OCI-LY1 (cell line): ENCODE measurements at regions not wholly inside any gene's neighbourhood (a gene's known extent, or its start where the extent isn't known, plus 50 kb on each side); places are given as distances from the start of the nearest gene placed in this dataset.

Experiments used
- H2AFZ ChIP-seq: fragments of 200-600 bp; sonication (generic), shearing (Covaris generic); 2 replicates; pipeline ENCODE4 v1.6.0; 2014; ENCODE audit warnings: antibody characterized with exemption, mild to moderate bottlenecking, low read length
- H3F3A ChIP-seq: fragments of 200-600 bp; sonication (generic), shearing (Covaris generic); 2 replicates; pipeline ENCODE4 v1.6.0; 2014; ENCODE audit warnings: mild to moderate bottlenecking, antibody characterized with exemption, low read length, moderate library complexity; ENCODE audit not compliant: insufficient read depth
- H3K27ac ChIP-seq: fragments of 200-600 bp; sonication (generic); 2 replicates; pipeline ENCODE4 v1.5.1; 2014; ENCODE audit warnings: low read length, mixed run types, mild to moderate bottlenecking, low read depth; ENCODE audit not compliant: poor library complexity, severe bottlenecking
- H3K27me3 ChIP-seq: fragments of 200-600 bp; sonication (generic); 2 replicates; pipeline ENCODE4 v1.6.0; 2014; ENCODE audit warnings: antibody characterized with exemption, mild to moderate bottlenecking, low read length, moderate library complexity; ENCODE audit not compliant: insufficient read depth
- H3K36me3 ChIP-seq: fragments of 200-600 bp; sonication (generic); 2 replicates; pipeline ENCODE4 v1.6.1; 2014; ENCODE audit warnings: mild to moderate bottlenecking, antibody characterized with exemption, low read length, moderate library complexity, mixed read lengths; ENCODE audit not compliant: insufficient read depth
- H3K4me1 ChIP-seq: fragments of 200-600 bp; sonication (generic); 2 replicates; pipeline ENCODE4 v1.5.1; 2014; ENCODE audit warnings: mild to moderate bottlenecking, low read length, moderate library complexity; ENCODE audit not compliant: insufficient read depth, severe bottlenecking
- H3K4me2 ChIP-seq: fragments of 200-600 bp; sonication (generic), shearing (Covaris generic); 2 replicates; pipeline ENCODE4 v1.6.1; 2014; ENCODE audit warnings: low read length
- H3K4me3 ChIP-seq: fragments of 200-600 bp; sonication (generic); 2 replicates; pipeline ENCODE4 v1.5.1; 2014; ENCODE audit warnings: low read length, low read depth, mild to moderate bottlenecking, mixed read lengths; ENCODE audit not compliant: poor library complexity, severe bottlenecking
- H3K79me2 ChIP-seq: fragments of 200-600 bp; shearing (Covaris generic); 2 replicates; pipeline ENCODE4 v1.6.1; 2016; ENCODE audit warnings: mixed run types, low read length, mixed read lengths; ENCODE audit not compliant: insufficient read depth
- H3K9ac ChIP-seq: fragments of 200-600 bp; sonication (generic), shearing (Covaris generic); 2 replicates; pipeline ENCODE4 v1.6.1; 2014; ENCODE audit warnings: mild to moderate bottlenecking, low read length, mixed read lengths
- H3K9me2 ChIP-seq: fragments of 200-600 bp; sonication (generic), shearing (Covaris generic); 2 replicates; pipeline ENCODE4 v1.6.1; 2014; ENCODE audit warnings: low read depth, mild to moderate bottlenecking, low read length, mixed read lengths
- H3K9me3 ChIP-seq: fragments of 200-600 bp; shearing (Covaris generic); 2 replicates; pipeline ENCODE4 v1.6.1; 2014; ENCODE audit warnings: low read length, mixed read lengths
- H4K20me1 ChIP-seq: fragments of 200-600 bp; sonication (generic), shearing (Covaris generic); 2 replicates; pipeline ENCODE4 v1.6.0; 2016; ENCODE audit warnings: mild to moderate bottlenecking, low read length; ENCODE audit not compliant: insufficient read depth
- EZH2 ChIP-seq: fragments of 200-600 bp; sonication (generic), shearing (Covaris generic); IDR thresholded peaks from 2 replicates; pipeline ENCODE4 v1.8.0; 2017; ENCODE audit warnings: borderline replicate concordance, mixed run types, mild to moderate bottlenecking, antibody characterized with exemption, low read length, moderate library complexity, mixed read lengths
- TF ChIP-seq, protein P1 (sequence below): fragments of 200-600 bp; sonication (generic), shearing (Covaris generic); IDR thresholded peaks from 2 replicates; pipeline ENCODE4 v1.5.1; 2017; ENCODE audit warnings: mild to moderate bottlenecking, antibody characterized with exemption, low read length, moderate library complexity, mixed read lengths

DNA sequence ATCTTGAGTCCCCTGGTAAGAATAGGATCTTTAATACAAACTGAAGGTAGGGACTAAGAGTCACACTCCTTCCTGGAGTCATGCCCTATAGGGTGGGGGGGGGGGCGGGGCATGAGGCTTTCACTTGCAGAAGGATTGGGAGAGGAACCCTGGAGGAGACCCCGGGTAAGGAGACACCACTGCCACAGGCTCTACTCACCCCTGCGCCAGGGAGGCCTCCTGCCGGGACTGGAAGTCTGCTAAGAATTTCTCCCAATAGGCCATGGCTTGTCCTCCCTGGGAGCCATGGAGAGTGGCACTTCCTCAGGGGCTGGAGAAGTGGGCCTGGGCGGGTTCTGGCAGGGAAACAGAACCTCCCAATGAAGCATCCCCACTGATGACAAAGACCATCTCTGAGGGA, 645.3 kb upstream of the RAB6C start:
- no peak overlapping the region for H3K9ac ChIP-seq
- no peaks in the 10 kb centered on the region for H3F3A ChIP-seq
- no peak overlapping the region for H3K4me2 ChIP-seq
- H4K20me1 ChIP-seq, result no peaks in the 10 kb centered on the region
- no peaks in the 10 kb centered on the region for H3K9me2 ChIP-seq
- no peak for TF ChIP-seq EZH2
- TF ChIP-seq, protein P1, sequence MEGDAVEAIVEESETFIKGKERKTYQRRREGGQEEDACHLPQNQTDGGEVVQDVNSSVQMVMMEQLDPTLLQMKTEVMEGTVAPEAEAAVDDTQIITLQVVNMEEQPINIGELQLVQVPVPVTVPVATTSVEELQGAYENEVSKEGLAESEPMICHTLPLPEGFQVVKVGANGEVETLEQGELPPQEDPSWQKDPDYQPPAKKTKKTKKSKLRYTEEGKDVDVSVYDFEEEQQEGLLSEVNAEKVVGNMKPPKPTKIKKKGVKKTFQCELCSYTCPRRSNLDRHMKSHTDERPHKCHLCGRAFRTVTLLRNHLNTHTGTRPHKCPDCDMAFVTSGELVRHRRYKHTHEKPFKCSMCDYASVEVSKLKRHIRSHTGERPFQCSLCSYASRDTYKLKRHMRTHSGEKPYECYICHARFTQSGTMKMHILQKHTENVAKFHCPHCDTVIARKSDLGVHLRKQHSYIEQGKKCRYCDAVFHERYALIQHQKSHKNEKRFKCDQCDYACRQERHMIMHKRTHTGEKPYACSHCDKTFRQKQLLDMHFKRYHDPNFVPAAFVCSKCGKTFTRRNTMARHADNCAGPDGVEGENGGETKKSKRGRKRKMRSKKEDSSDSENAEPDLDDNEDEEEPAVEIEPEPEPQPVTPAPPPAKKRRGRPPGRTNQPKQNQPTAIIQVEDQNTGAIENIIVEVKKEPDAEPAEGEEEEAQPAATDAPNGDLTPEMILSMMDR, result no peak
- no peak overlapping the region for H3K27ac ChIP-seq
- no peaks in the 10 kb centered on the region for H3K9me3 ChIP-seq
- H3K36me3 ChIP-seq, result no peaks in the 10 kb centered on the region
- no peak overlapping the region for H2AFZ ChIP-seq
- H3K4me3 ChIP-seq, result no peak overlapping the region
- H3K79me2 ChIP-seq, result no peaks in the 10 kb centered on the region
- H3K27me3 ChIP-seq, result no peaks in the 10 kb centered on the region
- H3K4me1 ChIP-seq, result no peaks in the 10 kb centered on the region

DNA sequence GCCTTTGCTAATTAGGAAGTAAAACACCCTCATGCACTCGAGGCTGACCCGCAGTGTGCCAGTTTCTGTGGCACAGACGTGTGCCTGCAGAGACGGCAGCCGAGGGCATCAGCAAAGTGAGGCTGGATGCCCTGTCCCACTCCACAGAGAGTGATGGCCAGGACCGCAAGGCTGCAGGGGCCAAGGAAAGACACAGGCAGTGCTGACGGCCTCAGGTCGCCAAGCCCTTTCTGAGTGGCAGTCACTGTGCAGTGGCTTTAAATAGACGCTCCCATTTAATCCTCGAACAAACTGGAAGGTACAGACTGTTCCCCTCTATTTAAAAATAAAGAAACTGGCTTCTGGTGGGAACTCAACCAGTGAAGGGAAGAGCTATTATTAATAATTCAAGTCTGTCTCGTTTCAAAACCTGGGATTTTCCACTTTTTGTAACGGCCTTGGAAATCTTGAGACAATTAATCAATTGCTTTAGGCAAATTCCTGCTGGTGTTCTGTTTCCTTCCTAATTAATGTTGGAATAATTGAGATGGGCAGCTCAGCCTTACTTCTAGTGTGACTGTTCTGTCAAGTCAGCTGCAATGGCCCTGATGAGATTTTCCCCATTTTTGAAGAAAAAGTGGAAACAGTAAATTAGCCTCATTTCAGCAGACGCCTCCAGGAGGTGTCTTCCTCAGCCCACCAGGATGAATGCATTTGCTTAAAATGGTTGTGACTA, 644.6 kb upstream of the RAB6C start:
- Histone ChIP-seq H3K27ac (no peak overlapping the region), H3K4me3 (no peak overlapping the region), H3K9ac (no peak overlapping the region), H3F3A (no peaks in the 10 kb centered on the region), H2AFZ (no peak overlapping the region), H3K4me1 (no peaks in the 10 kb centered on the region), H3K79me2 (no peaks in the 10 kb centered on the region), H3K36me3 (no peaks in the 10 kb centered on the region), H3K27me3 (no peaks in the 10 kb centered on the region), H3K9me3 (no peaks in the 10 kb centered on the region), H3K9me2 (no peaks in the 10 kb centered on the region), H4K20me1 (no peaks in the 10 kb centered on the region), H3K4me2 (no peak overlapping the region)
- TF ChIP-seq EZH2, result no peak
- TF ChIP-seq, protein P1, result no peak

DNA sequence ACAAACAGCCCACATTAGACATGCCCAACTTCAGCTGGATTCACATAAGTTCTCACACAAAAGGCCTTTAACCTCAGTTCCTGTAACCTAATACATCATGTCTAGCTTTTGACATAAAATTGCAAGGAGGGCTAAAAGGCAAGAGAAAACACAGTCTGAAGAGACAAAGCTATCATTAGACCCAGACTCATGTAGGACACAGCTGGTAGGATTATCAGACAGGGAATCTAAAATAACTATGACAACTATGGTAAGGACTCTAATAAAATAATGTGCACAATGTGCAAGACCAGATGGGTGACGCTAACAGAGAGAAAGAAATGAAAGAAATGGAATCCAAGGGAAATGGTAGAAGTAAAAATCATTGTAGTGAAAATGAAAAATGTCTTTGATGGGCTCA, 643.2 kb upstream of the RAB6C start:
- Histone ChIP-seq H2AFZ (no peak overlapping the region), H3K9me3 (no peaks in the 10 kb centered on the region), H3F3A (no peaks in the 10 kb centered on the region), H3K36me3 (no peaks in the 10 kb centered on the region), H3K4me1 (no peaks in the 10 kb centered on the region), H3K9me2 (no peaks in the 10 kb centered on the region), H3K27me3 (no peaks in the 10 kb centered on the region), H3K27ac (no peak overlapping the region), H3K79me2 (no peaks in the 10 kb centered on the region), H3K4me3 (no peak overlapping the region), H3K4me2 (no peak overlapping the region), H3K9ac (no peak overlapping the region), H4K20me1 (no peaks in the 10 kb centered on the region)
- no peak for TF ChIP-seq EZH2
- TF ChIP-seq, protein P1, result no peak
